ENCODE measurements at regions not wholly inside any gene's neighbourhood (a gene's known extent, or its start where the extent isn't known, plus 50 kb on each side); places are given as distances from the start of the nearest gene placed in this dataset.

DNA sequence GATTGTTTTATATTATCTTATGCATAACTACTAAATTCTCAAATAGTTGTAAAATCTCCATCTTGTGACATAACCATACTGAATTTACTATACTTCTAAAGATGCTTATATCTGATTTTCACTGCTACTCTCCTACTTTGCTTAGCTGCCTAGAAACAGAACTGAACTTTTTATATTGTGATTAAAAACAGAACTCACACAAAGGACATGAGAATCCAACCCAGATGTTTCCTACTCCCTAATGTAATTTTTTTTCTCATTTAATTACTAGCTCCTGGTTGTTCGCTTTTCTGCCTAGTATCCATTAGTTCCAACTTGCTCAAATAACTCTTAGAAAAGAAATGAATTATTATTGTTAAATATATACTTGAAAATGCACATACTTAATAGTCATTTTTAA lies 283.5 kb upstream of the ACTRT1 start:
- H3K79me2 ChIP-seq (ENCODE audit: insufficient read depth, low read length), result no peaks in the 10 kb centered on the region
- no peaks in the 10 kb centered on the region for H3K4me1 Mint-ChIP-seq
- no peak overlapping the region for H3T11ph ChIP-seq (ENCODE audit: low read length)
- H2AFZ ChIP-seq (ENCODE audit: low read length), result no peak overlapping the region
- TF ChIP-seq, protein P1, sequence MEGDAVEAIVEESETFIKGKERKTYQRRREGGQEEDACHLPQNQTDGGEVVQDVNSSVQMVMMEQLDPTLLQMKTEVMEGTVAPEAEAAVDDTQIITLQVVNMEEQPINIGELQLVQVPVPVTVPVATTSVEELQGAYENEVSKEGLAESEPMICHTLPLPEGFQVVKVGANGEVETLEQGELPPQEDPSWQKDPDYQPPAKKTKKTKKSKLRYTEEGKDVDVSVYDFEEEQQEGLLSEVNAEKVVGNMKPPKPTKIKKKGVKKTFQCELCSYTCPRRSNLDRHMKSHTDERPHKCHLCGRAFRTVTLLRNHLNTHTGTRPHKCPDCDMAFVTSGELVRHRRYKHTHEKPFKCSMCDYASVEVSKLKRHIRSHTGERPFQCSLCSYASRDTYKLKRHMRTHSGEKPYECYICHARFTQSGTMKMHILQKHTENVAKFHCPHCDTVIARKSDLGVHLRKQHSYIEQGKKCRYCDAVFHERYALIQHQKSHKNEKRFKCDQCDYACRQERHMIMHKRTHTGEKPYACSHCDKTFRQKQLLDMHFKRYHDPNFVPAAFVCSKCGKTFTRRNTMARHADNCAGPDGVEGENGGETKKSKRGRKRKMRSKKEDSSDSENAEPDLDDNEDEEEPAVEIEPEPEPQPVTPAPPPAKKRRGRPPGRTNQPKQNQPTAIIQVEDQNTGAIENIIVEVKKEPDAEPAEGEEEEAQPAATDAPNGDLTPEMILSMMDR (conservative IDR thresholded peaks at IDR 0.05), result no peak
- no peak overlapping the region for H3K23ac ChIP-seq (ENCODE audit: insufficient read length, low read depth, low read length)
- H3K27ac ChIP-seq (ENCODE audit: insufficient read length, low read depth, low read length), result no peak overlapping the region
- no peaks in the 10 kb centered on the region for H3K23me2 ChIP-seq (ENCODE audit: insufficient read length, low read depth, low read length, poor library complexity, severe bottlenecking)
- H2BK20ac ChIP-seq (ENCODE audit: low read depth, low read length, poor library complexity, severe bottlenecking), result no peak overlapping the region
- no peaks in the 10 kb centered on the region for H3K27me3 ChIP-seq (ENCODE audit: insufficient read depth, low read length)
- H2BK15ac ChIP-seq (ENCODE audit: low read depth, low read length), result no peak overlapping the region
- H3K4me1 ChIP-seq (ENCODE audit: insufficient read depth, low read length), result no peaks in the 10 kb centered on the region
- H4K91ac ChIP-seq (ENCODE audit: insufficient read length, low read depth, low read length), result no peak overlapping the region
- H3K27me3 Mint-ChIP-seq (ENCODE audit: low read depth), result no peaks in the 10 kb centered on the region
- H3K27ac Mint-ChIP-seq, result no peak overlapping the region
- no peak overlapping the region for H3K4me3 Mint-ChIP-seq
- no peak overlapping the region for H4K8ac ChIP-seq (replicated peaks; ENCODE audit: insufficient read length, low read depth, low read length)
- no peak overlapping the region for H3K14ac ChIP-seq (ENCODE audit: insufficient read depth, low read length)
- H2BK120ac ChIP-seq (ENCODE audit: low read depth, low read length, poor library complexity, severe bottlenecking), result no peak overlapping the region
- H3K9me3 ChIP-seq (ENCODE audit: control insufficient read depth, low read depth, low read length), result no peaks in the 10 kb centered on the region
- H3K9ac ChIP-seq (ENCODE audit: extremely low read depth, insufficient read length, low read length), result no peak overlapping the region
- H2AK5ac ChIP-seq (ENCODE audit: insufficient read length, low read length), result no peak overlapping the region
- H3K4me2 ChIP-seq (ENCODE audit: insufficient read depth, insufficient read length, low read length), result no peak overlapping the region
- WGBS (ENCODE audit: extremely low coverage, insufficient read length, low lambda C conversion rate), result no CpG with 5 or more reads among the region's 1 CpG
- H2BK12ac ChIP-seq (ENCODE audit: insufficient read length, low read depth, low read length), result no peak overlapping the region
- peaks cover 15 to 52% of the 10 kb centered on the region in 2 experiments for H3K9me3 Mint-ChIP-seq
- no peak for DNase-seq
- H3K36me3 Mint-ChIP-seq (ENCODE audit: insufficient read depth in 1 of 3, low read depth in 3 of 3), result peaks cover 0 to 3% (median 0%) of the 10 kb centered on the region in 3 experiments; a peak in 2 of 7 replicates
- no peak overlapping the region for H4K5ac ChIP-seq (ENCODE audit: insufficient read length, low read depth, low read length)
- no peak overlapping the region for H3K4ac ChIP-seq (ENCODE audit: low read depth, low read length)
- H3K56ac ChIP-seq (ENCODE audit: insufficient read length, low read depth, low read length), result no peak overlapping the region
- no peak overlapping the region for H3K18ac ChIP-seq (ENCODE audit: insufficient read length, low read depth, low read length)
- no peaks in the 10 kb centered on the region for H3K79me1 ChIP-seq (ENCODE audit: insufficient read depth, low read depth, low read length, poor library complexity, severe bottlenecking)
- H2BK5ac ChIP-seq (ENCODE audit: insufficient read length, low read length), result no peak overlapping the region
- no peaks in the 10 kb centered on the region for H4K20me1 ChIP-seq (ENCODE audit: control insufficient read depth, insufficient read depth, insufficient read length)

Data from H9 (cell line).